GM03348 (cell line): ENCODE measurements at regions not wholly inside any gene's neighbourhood (a gene's known extent, or its start where the extent isn't known, plus 50 kb on each side); places are given as distances from the start of the nearest gene placed in this dataset.
"Not testable (repeated sequence)": the region's sequence is repeated elsewhere in the genome, so short reads cannot be mapped to it uniquely, and the experiment has no call there.

ENCODE experiments used
- DNase-seq: peaks from one replicate; pipeline ENCODE4 v3.0.0; 2012; ENCODE audit warnings: low spot score

DNA sequence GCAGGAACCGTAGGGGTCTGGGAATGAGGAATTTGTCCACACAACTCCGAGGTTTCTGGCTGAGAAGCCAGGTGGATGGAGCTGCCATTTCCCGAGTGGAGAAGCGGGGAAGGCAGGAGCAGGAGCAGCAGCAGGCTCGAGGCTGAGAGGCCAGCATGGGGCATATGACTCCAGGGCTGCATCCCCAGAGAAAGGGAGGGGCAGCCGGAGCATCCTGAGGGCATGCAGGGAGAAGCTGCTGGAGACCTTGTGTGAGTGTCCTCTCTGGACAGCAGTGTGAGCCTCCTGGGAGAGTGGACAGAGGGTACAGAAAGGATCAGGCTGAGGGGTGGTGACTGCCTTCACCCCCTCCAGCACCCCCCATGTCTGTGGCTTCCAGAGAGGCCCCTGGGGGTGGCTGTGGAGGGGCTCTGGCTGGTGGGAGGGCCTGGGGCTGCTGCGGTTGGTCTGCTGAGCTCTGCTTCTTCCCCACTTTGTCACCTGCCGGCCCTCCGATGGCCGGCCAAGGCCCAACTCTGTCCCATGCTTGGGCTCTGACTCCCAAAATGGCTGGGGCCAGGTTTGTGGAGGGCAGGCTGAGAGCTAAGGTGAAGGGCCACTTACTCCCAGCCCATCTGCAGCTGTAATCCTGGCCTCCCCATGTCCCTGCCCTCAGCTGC is 633.1 kb downstream of the MATN1 start:
- no peak for DNase-seq

GRCh38 chr1:30089024-30089430 is 634.4 kb downstream of the MATN1 start:
- DNase-seq, result no peak

DNA sequence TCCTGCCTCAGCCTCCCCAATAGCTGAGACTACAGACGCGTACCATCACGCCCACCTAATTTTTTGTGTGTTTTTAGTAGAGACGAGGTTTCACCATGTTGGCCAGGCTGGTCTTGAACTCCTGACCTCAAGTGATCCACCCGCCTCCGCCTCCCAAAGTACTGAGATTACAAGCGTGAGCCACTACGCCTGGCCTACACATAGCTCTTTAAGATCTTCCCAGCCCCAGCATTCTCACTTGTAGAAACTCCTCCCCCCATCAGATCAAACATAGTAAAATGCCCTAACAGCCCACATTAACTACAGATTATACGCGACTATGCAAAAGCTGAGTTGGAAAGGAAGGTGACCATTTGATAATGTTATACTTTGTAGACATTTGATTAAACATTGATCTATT is 634.8 kb downstream of the MATN1 start:
- DNase-seq, result no peak

- DNase-seq, result peak; percentile 37
Measured at GRCh38 chr1:30087465-30087864, 635.9 kb downstream of the MATN1 start.

DNA sequence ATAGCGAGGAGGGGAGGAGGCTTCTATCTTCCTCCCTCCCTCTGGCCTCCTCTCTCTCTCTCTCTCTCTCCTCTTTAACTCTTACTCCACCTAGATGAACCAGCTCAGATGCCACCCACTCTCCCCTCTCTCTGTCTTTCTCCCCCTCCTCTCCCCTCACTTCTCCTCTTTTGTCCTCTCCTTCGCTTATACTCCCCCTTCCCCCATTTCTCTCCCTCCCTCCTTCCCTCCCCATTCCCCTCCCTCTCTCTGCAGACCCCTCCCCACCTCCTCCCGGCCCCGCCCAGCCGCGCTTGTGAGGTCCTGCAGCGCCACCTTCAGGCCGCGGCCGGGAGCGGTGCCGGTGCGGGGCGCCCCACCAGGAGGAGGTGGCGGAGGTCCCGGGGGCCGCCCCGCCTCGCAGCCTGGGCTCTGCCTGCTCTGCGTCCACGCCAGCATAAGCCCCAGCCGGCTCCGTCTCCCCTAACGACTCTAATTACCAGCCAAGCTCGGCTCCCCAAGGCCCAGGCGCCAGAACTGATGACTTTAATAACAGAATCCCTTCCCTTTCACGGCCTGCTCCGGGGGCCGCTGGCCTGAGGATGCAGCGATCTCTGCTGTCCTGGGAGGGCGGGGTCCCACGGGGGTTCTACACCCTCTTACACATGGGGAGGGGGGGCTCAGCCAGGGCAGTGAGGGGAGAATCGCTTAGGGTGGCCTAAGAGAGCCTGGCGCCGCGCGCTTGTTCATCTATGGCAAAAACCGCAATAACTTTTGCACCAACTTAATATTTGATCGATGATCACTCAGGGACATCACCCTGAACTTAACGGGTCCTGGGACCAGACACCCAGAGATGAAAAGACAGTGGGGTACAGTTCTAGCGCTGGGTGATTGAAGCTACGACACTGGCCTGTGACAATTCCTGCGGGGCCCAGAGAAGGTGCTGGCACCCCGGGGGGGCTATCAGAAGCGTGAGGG is 637.3 kb downstream of the MATN1 start:
- DNase-seq, result peak; percentile 85

DNA sequence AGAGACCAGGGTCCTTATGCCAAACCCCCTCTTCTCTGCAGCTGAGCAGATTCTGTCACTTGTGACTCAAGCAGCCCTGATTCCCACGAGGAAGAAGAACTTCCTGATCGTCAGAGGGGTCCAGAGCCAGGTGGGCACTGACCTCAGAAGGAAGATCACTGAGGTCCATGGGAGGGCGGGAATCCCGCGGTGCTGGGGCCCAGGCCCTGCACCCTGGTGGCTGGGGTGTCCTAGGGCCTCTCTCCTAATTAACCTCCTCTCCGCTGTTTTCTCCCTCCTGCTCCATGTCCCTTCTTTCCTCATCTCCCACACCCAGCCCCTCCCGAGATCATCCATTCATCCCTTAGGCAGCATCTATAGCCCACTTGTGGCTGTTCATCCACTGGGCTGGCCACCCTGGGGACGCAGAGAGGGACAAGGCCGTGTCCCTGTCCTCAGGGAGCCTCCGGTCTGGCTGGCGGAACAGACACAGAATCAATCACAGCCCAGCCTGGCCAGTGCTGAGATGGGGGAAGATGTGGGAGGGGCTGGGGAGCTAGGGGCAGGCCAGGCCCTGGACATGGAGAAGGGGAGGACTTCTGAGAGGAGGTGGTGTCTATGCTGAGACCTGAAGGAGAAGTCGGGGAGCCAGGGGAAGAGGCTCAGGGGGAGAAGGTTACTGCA is 638.3 kb downstream of the MATN1 start:
- DNase-seq, result no peak

DNA sequence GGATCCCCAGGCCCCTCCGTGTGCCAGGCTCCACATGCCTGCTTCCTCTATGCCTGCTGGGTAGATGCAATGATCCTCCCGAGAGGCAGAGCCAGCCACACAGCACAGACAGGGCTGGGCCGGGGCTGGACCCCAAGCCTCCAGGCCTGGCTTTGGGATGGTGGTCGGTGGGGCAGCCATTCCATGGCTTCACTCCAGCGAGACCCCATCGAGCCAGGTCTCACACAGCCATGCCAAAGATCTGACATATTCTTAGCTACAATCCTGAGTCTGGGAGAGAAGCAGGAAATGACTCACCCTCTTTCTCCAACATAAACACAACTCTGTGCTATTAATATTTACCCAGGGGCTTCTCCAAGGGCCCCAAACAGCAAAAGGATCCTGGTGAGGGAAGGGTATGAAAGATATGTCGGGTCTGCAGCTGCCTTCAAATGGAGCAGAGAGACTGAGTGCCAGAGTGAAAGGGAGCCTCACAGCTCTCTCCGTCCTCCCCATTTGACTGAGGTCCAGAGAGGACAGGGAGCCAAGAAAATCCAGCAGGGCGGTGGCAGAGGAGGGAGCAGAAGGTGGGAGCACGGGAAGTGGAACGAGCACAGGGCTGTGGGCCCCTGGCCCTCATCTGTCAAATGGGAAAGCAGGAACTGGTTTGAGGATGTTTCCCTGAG is 639.5 kb downstream of the MATN1 start:
- DNase-seq, result peak; percentile 84

GRCh38 chr1:30081379-30082102 is 641.8 kb downstream of the MATN1 start:
- DNase-seq, result no peak

DNA sequence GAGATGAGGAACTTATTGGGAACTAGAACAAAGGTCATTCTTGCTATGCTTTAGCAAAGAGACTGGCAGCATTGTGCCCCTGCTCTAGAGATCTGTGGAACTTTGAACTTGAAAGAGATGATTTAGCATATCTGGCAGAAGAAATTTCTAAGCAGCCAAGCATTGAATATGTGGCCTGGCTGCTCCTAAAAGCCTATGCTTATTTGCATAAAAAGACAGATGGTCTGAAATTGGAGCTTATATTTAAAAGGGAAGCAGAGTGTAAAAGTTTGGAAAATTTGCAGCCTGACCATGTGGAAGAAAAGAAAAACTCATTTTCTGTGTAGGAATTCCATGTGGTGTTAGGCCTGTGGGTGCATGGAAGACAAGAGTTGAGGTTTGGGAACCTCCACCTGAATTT is 647.5 kb downstream of the MATN1 start:
- not testable (repeated sequence) for DNase-seq

- DNase-seq, result no peak
Measured at GRCh38 chr1:30068787-30069472, 654.5 kb downstream of the MATN1 start.

DNA sequence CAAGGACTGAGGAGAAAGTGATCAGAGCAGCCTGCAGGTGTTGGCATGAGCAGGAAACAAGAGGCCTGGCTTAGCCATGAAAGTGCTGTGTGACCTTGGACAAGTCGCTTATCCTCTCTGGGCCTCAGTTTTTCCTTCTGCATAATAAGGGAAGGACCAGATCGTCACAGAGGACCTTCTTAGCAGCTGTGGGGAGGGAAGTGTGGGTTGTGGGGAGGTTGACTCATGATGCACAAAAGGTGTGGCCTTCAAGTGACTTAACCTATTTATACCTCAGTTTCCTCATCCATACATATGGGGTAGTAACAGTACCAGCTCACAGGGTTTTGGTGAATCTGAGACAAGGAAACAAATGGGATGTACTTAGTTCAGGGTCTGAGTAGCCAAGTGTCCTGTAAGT is 658.8 kb downstream of the MATN1 start:
- DNase-seq, result no peak

- no peak for DNase-seq
Measured at GRCh38 chr1:30063621-30064280, 659.6 kb downstream of the MATN1 start.

DNA sequence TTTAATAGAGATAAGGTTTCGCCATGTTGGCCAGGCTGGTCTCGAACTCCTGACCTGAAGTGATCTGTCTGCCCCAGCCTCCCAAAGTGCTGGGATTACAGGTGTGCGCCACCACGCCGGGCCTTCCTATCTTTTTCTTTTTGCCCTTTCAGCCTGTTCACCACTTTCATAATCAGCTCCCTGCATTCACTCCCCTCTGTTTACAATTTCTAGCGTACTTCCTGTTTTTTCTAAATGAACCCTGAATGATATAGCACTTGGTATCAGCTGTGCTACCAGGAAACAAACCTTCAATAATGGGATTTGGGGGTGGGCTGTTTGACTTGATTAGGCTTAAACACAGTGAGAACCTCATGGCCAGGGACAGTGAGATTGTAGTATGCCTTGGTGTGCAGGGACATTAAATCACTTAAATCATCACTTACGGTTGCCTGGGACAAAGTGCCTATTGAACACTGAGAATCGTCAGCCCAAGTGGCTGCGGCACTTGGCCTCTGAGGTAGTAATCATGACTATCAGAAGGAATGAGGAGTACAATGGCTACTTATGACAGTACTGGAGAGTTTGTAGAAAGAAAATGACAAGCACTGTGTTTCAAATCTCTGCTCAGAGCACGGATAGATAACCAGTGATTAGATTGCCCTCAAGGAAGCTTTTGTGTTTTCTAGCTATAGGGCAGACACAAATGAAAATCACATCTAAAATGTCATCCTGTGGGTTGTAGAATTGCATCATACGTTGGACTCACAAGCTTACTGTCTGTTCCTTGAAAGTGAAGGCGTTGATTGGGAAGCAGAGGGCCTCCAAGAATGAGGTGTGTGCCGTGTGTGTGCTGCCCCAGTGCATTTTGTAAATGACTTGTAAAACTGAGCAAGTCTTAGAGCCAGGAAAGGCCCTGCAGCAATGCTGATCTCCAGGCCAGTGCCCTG is 661.8 kb downstream of the MATN1 start:
- DNase-seq, result no peak

- no peak for DNase-seq
Measured at GRCh38 chr1:30060738-30061137, 662.6 kb downstream of the MATN1 start.

- peak; percentile 37 for DNase-seq
Measured at GRCh38 chr1:30058970-30059369, 664.4 kb downstream of the MATN1 start.

DNA sequence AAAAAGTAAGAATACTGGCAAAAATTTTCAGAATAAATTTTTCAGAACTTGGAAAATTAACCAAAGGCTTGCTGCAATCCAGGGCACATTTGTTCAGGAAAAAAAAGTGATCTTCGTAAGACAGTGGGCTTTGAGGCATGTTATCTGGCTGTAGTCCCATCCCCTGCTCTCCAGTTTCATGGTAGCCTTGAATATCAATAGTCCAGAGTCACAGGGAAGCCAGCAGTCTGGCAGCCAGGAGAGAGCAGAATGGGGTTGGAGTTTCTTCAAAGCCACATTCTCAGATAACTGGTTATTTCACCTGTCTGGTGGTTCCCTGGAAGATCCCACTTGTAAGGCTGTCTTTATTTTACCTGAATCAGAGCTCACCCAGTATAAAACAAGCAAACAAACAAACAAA is 669.3 kb downstream of the MATN1 start:
- no peak for DNase-seq

GRCh38 chr1:30052178-30052577 is 671.2 kb downstream of the MATN1 start:
- no peak for DNase-seq

GRCh38 chr1:30051777-30052176 is 671.6 kb downstream of the MATN1 start:
- DNase-seq, result no peak

GRCh38 chr1:30049748-30050296 is 673.6 kb downstream of the MATN1 start:
- no peak for DNase-seq
